ENCODE measurements at regions not wholly inside any gene's neighbourhood (a gene's known extent, or its start where the extent isn't known, plus 50 kb on each side); places are given as distances from the start of the nearest gene placed in this dataset.
"Not testable (repeated sequence)": the region's sequence is repeated elsewhere in the genome, so short reads cannot be mapped to it uniquely, and the experiment has no call there.

- no peak overlapping the region for H3K27ac Mint-ChIP-seq
- H3K4me3 Mint-ChIP-seq = no peak overlapping the region
- peaks cover 2% of the 10 kb centered on the region for H3K27me3 Mint-ChIP-seq (ENCODE audit: low read depth)
- no peaks in the 10 kb centered on the region for H3K36me3 Mint-ChIP-seq (ENCODE audit: low read depth)
- peaks cover 4% of the 10 kb centered on the region for H3K9me3 Mint-ChIP-seq
- no peak for DNase-seq (ENCODE audit: low spot score)
- no peaks in the 10 kb centered on the region for H3K4me1 Mint-ChIP-seq (ENCODE audit: low read depth)
These were observed 99.6 kb upstream of the GRAMD1B start for GRCh38 chr11:123330471-123330870.

- no peaks in the 10 kb centered on the region for H3K4me1 Mint-ChIP-seq (ENCODE audit: low read depth)
- peaks cover 2% of the 10 kb centered on the region for H3K27me3 Mint-ChIP-seq (ENCODE audit: low read depth)
- H3K9me3 Mint-ChIP-seq = peaks cover 4% of the 10 kb centered on the region
- no peak overlapping the region for H3K4me3 Mint-ChIP-seq
- H3K36me3 Mint-ChIP-seq (ENCODE audit: low read depth) = no peaks in the 10 kb centered on the region
- no peak for DNase-seq (ENCODE audit: low spot score)
- H3K27ac Mint-ChIP-seq = no peak overlapping the region
These were observed 100.0 kb upstream of the GRAMD1B start for GRCh38 chr11:123330071-123330470.

- no peak for DNase-seq (ENCODE audit: low spot score)
- H3K36me3 Mint-ChIP-seq (ENCODE audit: low read depth) = no peaks in the 10 kb centered on the region
- H3K9me3 Mint-ChIP-seq = no peaks in the 10 kb centered on the region
- H3K27ac Mint-ChIP-seq = no peak overlapping the region
- no peaks in the 10 kb centered on the region for H3K4me1 Mint-ChIP-seq (ENCODE audit: low read depth)
- no peak overlapping the region for H3K4me3 Mint-ChIP-seq
- peaks cover 2% of the 10 kb centered on the region for H3K27me3 Mint-ChIP-seq (ENCODE audit: low read depth)
These were observed 101.7 kb upstream of the GRAMD1B start for GRCh38 chr11:123328281-123328867.

GRCh38 chr11:123325533-123325932 is 104.5 kb upstream of the GRAMD1B start:
- no peak for DNase-seq (ENCODE audit: low spot score)
- no peaks in the 10 kb centered on the region for H3K36me3 Mint-ChIP-seq (ENCODE audit: low read depth)
- peaks cover 4% of the 10 kb centered on the region for H3K27me3 Mint-ChIP-seq (ENCODE audit: low read depth)
- no peaks in the 10 kb centered on the region for H3K9me3 Mint-ChIP-seq
- no peak overlapping the region for H3K4me3 Mint-ChIP-seq
- no peak overlapping the region for H3K27ac Mint-ChIP-seq
- H3K4me1 Mint-ChIP-seq (ENCODE audit: low read depth) = no peaks in the 10 kb centered on the region

DNA sequence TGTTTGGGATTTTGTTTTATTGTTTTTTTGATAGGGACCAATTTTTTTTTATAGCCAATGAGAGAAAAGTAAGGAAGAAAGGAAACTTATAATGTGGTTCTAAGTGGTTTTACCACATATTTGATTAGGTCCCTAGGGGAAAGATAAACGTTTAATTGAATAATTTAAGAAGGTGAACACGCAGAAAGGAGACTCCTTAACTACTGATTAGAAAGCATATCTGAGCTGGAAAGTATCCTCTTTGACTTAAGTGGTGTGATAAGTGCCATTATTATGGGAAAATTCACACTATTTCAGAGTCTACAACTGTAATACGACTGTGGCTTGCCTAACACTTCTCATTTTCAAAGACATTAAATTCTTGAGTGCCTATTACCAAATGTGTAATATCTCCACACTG is 106.5 kb upstream of the GRAMD1B start:
- H3K36me3 Mint-ChIP-seq (ENCODE audit: low read depth) = no peaks in the 10 kb centered on the region
- no peak for DNase-seq (ENCODE audit: low spot score)
- H3K4me3 Mint-ChIP-seq = no peak overlapping the region
- H3K9me3 Mint-ChIP-seq = no peaks in the 10 kb centered on the region
- H3K27me3 Mint-ChIP-seq (ENCODE audit: low read depth) = peaks cover 9% of the 10 kb centered on the region
- no peaks in the 10 kb centered on the region for H3K4me1 Mint-ChIP-seq (ENCODE audit: low read depth)
- H3K27ac Mint-ChIP-seq = no peak overlapping the region

GRCh38 chr11:123321636-123322035 is 108.4 kb upstream of the GRAMD1B start:
- Mint-ChIP-seq H3K4me3 (no peak overlapping the region), H3K36me3 (ENCODE audit: low read depth) (no peaks in the 10 kb centered on the region), H3K9me3 (no peaks in the 10 kb centered on the region), H3K4me1 (ENCODE audit: low read depth) (no peaks in the 10 kb centered on the region), H3K27me3 (ENCODE audit: low read depth) (peaks cover 14% of the 10 kb centered on the region), H3K27ac (no peak overlapping the region)
- no peak for DNase-seq (ENCODE audit: low spot score)

- Mint-ChIP-seq H3K27ac (no peak overlapping the region), H3K4me1 (ENCODE audit: low read depth) (no peaks in the 10 kb centered on the region), H3K36me3 (ENCODE audit: low read depth) (no peaks in the 10 kb centered on the region), H3K9me3 (no peaks in the 10 kb centered on the region), H3K27me3 (ENCODE audit: low read depth) (peaks cover 16% of the 10 kb centered on the region), H3K4me3 (no peak overlapping the region)
- no peak for DNase-seq (ENCODE audit: low spot score)
These were observed 111.4 kb upstream of the GRAMD1B start for GRCh38 chr11:123318623-123319022.

DNA sequence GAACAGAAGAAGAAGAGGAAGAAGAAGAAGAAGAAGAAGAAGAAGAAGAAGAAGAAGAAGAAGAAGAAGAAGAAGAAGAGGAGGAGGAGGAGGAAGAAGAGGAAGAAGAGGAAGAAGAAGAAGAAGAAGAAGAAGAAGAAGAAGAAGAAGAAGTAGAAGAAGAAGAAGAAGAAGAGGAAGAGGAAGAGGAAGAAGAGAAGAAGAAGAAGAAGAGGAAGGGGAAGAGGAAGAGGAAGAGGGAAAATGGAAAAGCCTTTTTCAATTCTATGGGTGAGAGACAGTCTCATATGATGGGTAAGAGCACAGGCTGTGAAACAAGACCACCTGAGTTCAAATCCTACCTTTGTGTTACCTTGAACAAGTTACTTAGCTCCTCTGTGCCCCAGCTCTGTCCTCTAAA is 111.9 kb upstream of the GRAMD1B start:
- not testable (repeated sequence) for H3K4me3 Mint-ChIP-seq; H3K27ac Mint-ChIP-seq; H3K4me1 Mint-ChIP-seq (ENCODE audit: low read depth); DNase-seq (ENCODE audit: low spot score); H3K9me3 Mint-ChIP-seq; H3K36me3 Mint-ChIP-seq (ENCODE audit: low read depth)
- peaks cover 16% of the 10 kb centered on the region for H3K27me3 Mint-ChIP-seq (ENCODE audit: low read depth)

GRCh38 chr11:123316003-123316402 is 114.1 kb upstream of the GRAMD1B start:
- no peak for DNase-seq (ENCODE audit: low spot score)
- H3K36me3 Mint-ChIP-seq (ENCODE audit: low read depth) = no peaks in the 10 kb centered on the region
- H3K27ac Mint-ChIP-seq = no peak overlapping the region
- peaks cover 13% of the 10 kb centered on the region for H3K27me3 Mint-ChIP-seq (ENCODE audit: low read depth)
- no peaks in the 10 kb centered on the region for H3K9me3 Mint-ChIP-seq
- H3K4me1 Mint-ChIP-seq (ENCODE audit: low read depth) = no peaks in the 10 kb centered on the region
- H3K4me3 Mint-ChIP-seq = no peak overlapping the region

DNA sequence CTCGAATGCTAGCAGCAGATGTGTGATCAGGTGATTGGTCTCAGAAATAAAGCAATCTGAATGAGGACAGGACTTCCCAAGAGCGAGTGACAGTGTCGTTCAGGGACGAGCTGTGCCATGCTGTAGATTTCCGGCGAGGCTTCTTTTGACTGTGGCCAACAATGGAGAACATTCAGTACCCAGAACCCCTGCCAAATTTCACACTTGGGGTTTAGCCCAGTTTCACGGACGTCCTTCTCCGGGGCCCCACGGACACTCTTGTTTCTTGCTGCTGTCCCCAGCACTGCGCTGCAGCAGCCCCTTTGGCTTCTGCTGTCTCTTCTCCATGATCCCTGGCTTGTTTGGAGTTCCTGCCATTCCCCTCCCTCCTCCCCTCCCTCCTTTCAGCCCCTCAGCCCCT is 115.1 kb upstream of the GRAMD1B start:
- H3K4me1 Mint-ChIP-seq (ENCODE audit: low read depth) = no peaks in the 10 kb centered on the region
- no peaks in the 10 kb centered on the region for H3K9me3 Mint-ChIP-seq
- no peak for DNase-seq (ENCODE audit: low spot score)
- H3K4me3 Mint-ChIP-seq = no peak overlapping the region
- H3K27me3 Mint-ChIP-seq (ENCODE audit: low read depth) = peaks cover 11% of the 10 kb centered on the region
- H3K27ac Mint-ChIP-seq = no peak overlapping the region
- no peaks in the 10 kb centered on the region for H3K36me3 Mint-ChIP-seq (ENCODE audit: low read depth)

- H3K9me3 Mint-ChIP-seq = no peaks in the 10 kb centered on the region
- no peak overlapping the region for H3K4me3 Mint-ChIP-seq
- H3K4me1 Mint-ChIP-seq (ENCODE audit: low read depth) = no peaks in the 10 kb centered on the region
- DNase-seq (ENCODE audit: low spot score) = no peak
- no peaks in the 10 kb centered on the region for H3K36me3 Mint-ChIP-seq (ENCODE audit: low read depth)
- peaks cover 7% of the 10 kb centered on the region for H3K27me3 Mint-ChIP-seq (ENCODE audit: low read depth)
- H3K27ac Mint-ChIP-seq = no peak overlapping the region
These were observed 116.8 kb upstream of the GRAMD1B start for GRCh38 chr11:123313262-123313661.

- Mint-ChIP-seq H3K9me3 (no peaks in the 10 kb centered on the region), H3K27ac (no peak overlapping the region), H3K36me3 (ENCODE audit: low read depth) (no peaks in the 10 kb centered on the region), H3K4me1 (ENCODE audit: low read depth) (peaks cover 15% of the 10 kb centered on the region), H3K27me3 (ENCODE audit: low read depth) (no peaks in the 10 kb centered on the region), H3K4me3 (no peak overlapping the region)
- DNase-seq (ENCODE audit: low spot score) = no peak
These were observed 113.0 kb upstream of the CLMP start for GRCh38 chr11:123308077-123308476.

GRCh38 chr11:123307276-123307675 is 112.2 kb upstream of the CLMP start:
- H3K4me3 Mint-ChIP-seq = no peak overlapping the region
- DNase-seq (ENCODE audit: low spot score) = no peak
- H3K9me3 Mint-ChIP-seq = no peaks in the 10 kb centered on the region
- no peaks in the 10 kb centered on the region for H3K36me3 Mint-ChIP-seq (ENCODE audit: low read depth)
- no peak overlapping the region for H3K27ac Mint-ChIP-seq
- H3K27me3 Mint-ChIP-seq (ENCODE audit: low read depth) = no peaks in the 10 kb centered on the region
- H3K4me1 Mint-ChIP-seq (ENCODE audit: low read depth) = peaks cover 22% of the 10 kb centered on the region

GRCh38 chr11:123306531-123306930 is 111.5 kb upstream of the CLMP start:
- H3K4me3 Mint-ChIP-seq = no peak overlapping the region
- H3K27me3 Mint-ChIP-seq (ENCODE audit: low read depth) = no peaks in the 10 kb centered on the region
- no peaks in the 10 kb centered on the region for H3K9me3 Mint-ChIP-seq
- H3K4me1 Mint-ChIP-seq (ENCODE audit: low read depth) = peaks cover 26% of the 10 kb centered on the region
- DNase-seq (ENCODE audit: low spot score) = no peak
- H3K36me3 Mint-ChIP-seq (ENCODE audit: low read depth) = no peaks in the 10 kb centered on the region
- H3K27ac Mint-ChIP-seq = no peak overlapping the region

DNA sequence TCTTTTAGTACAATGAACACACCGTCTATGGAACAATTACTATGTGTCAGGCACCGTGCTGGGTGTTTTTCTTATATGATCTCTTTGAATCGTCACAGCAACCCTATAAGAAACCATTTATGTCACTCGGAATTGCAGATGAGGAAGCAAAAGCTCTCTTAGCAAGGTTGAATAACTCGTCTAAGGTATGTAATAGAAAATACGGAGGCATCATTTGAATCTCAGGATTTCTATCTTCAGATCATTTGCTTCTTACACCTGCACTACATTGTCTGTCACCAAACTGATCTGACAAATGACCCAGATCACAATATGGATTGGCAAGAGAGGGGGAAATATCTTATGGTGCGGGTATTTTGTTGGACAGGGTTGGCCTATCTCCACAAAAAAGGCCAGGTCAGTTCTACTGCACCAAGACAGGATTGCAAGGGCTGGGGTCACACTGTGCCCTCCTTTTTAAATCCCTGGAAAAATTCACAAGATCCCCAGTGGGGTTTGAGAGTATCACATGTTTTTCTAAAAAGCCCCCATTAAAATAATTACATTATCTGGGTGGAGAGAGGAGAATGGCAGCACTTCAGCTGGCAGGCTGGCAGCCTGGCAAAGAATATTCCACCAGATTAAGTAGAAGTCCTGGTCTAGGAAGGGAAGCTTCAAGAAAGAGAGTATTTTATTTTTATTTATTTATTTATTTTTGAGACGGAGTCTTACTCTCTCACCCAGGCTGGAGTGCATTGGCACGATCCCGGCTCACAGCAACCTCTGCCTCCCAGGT is 110.7 kb upstream of the CLMP start:
- H3K4me1 Mint-ChIP-seq (ENCODE audit: low read depth) = peaks cover 33% of the 10 kb centered on the region
- no peak overlapping the region for H3K4me3 Mint-ChIP-seq
- no peaks in the 10 kb centered on the region for H3K27me3 Mint-ChIP-seq (ENCODE audit: low read depth)
- no peak overlapping the region for H3K27ac Mint-ChIP-seq
- DNase-seq (ENCODE audit: low spot score) = no peak
- no peaks in the 10 kb centered on the region for H3K9me3 Mint-ChIP-seq
- H3K36me3 Mint-ChIP-seq (ENCODE audit: low read depth) = no peaks in the 10 kb centered on the region

Data from T-helper 2 cell treated with Interferon-gamma antibody and Interleukin-4, amounts not matched to agents 5 μg/mL and 100 μg/mL, for 36 hours (primary cell).